K562 (cell line): ENCODE measurements at regions not wholly inside any gene's neighbourhood (a gene's known extent, or its start where the extent isn't known, plus 50 kb on each side); places are given as distances from the start of the nearest gene placed in this dataset.

Experiments used
- ATF1 ChIP-seq, 2 experiments: fragments of 450-650 bp in 1 of 2; IDR thresholded peaks; 2 replicates each; pipeline ENCODE4 v1.6.1; 2016; ENCODE audit warnings: missing compliant biosample characterization in 1 of 2, missing genetic modification characterization in 1 of 2
- ATF4 ChIP-seq: fragments of 450-650 bp; formaldehyde crosslinking; IDR thresholded peaks from 2 replicates; pipeline ENCODE4 v1.4.0; 2022; ENCODE audit warnings: mild to moderate bottlenecking, moderate library complexity
- CBX1 ChIP-seq: sonication (generic); IDR thresholded peaks from 2 replicates; pipeline ENCODE4 v1.6.1; 2016; ENCODE audit warnings: antibody characterized with exemption, low read depth, mild to moderate bottlenecking
- CEBPB ChIP-seq: fragments of 450-650 bp; IDR thresholded peaks from 2 replicates; pipeline ENCODE4 v1.6.1; 2016; ENCODE audit warnings: missing genetic modification characterization, missing compliant biosample characterization
- CEBPG ChIP-seq, 3 experiments: fragments of 200-800 bp in 1 of 3; sonication (Bioruptor generic) in 1 of 3; sonication (generic) in 1 of 3; formaldehyde crosslinking in 1 of 3; IDR thresholded peaks in 2 of 3; conservative IDR thresholded peaks in 1 of 3; 2 replicates each; pipeline versions ENCODE4 v1.6.1 to v1.8.0; 2016 to 2022; ENCODE audit warnings: missing compliant biosample characterization in 2 of 3, missing genetic modification characterization in 2 of 3, mild to moderate bottlenecking in 1 of 3, missing genetic modification reagents in 1 of 3
- CTBP1 ChIP-seq: fragments of 450-650 bp; IDR thresholded peaks from 2 replicates; pipeline ENCODE4 v1.6.1; 2016; ENCODE audit warnings: borderline replicate concordance
- EP300 ChIP-seq: IDR thresholded peaks from 2 replicates; pipeline ENCODE4 v1.6.1; 2012; ENCODE audit warnings: low read length, improper control_type of control experiment
- FOXA3 ChIP-seq, 2 experiments: fragments of 450-650 bp in 1 of 2; sonication (generic) in 1 of 2; formaldehyde crosslinking; IDR thresholded peaks in 1 of 2; conservative IDR thresholded peaks in 1 of 2; 2 replicates each; pipeline versions ENCODE4 v1.4.0 to v1.8.0; 2020 to 2022; ENCODE audit warnings: mild to moderate bottlenecking in 2 of 2, missing genetic modification reagents in 1 of 2
- MBD1 ChIP-seq: fragments of 250-450 bp; sonication (Bioruptor Pico); IDR thresholded peaks from 2 replicates; pipeline ENCODE4 v1.8.0; 2022; ENCODE audit warnings: inconsistent platforms
- MEIS2 ChIP-seq: fragments of 450-650 bp; IDR thresholded peaks from 2 replicates; pipeline ENCODE4 v1.6.1; 2014; ENCODE audit warnings: mild to moderate bottlenecking; ENCODE audit not compliant: partially characterized antibody
- MNT ChIP-seq, 2 experiments: fragments of 450-650 bp; conservative IDR thresholded peaks; 2 replicates each; pipeline ENCODE4 v1.6.1; 2017; ENCODE audit warnings: mild to moderate bottlenecking in 2 of 2, moderate library complexity in 2 of 2
- OTX1 ChIP-seq: fragments of 450-650 bp; formaldehyde crosslinking; IDR thresholded peaks from 2 replicates; pipeline ENCODE4 v1.4.0; 2022; ENCODE audit warnings: mild to moderate bottlenecking
- PHF8 ChIP-seq: fragments of 200-600 bp; sonication (generic); IDR thresholded peaks from 2 replicates; pipeline ENCODE4 v1.6.1; 2012; ENCODE audit warnings: mixed run types, mild to moderate bottlenecking, inconsistent platforms, low read length, moderate library complexity, borderline replicate concordance
- POLR2G ChIP-seq: fragments of 200-400 bp; formaldehyde crosslinking; IDR thresholded peaks from 2 replicates; pipeline ENCODE4 v1.6.1; 2017; ENCODE audit warnings: low read depth, mild to moderate bottlenecking, antibody characterized with exemption, low read length, moderate library complexity
- SRF ChIP-seq, 2 experiments: fragments of 250-450, 450-650 bp in 1 of 2; sonication (Bioruptor Pico) in 1 of 2; sonication (generic) in 1 of 2; formaldehyde crosslinking; IDR thresholded peaks; 2 replicates each; pipeline versions ENCODE4 v1.5.0 to v1.5.1; 2020 to 2022; ENCODE audit warnings: mild to moderate bottlenecking in 1 of 2, missing genetic modification reagents in 1 of 2
- U2AF2 ChIP-seq: fragments of 200-400 bp; formaldehyde crosslinking; optimal IDR thresholded peaks from 2 replicates; pipeline ENCODE3; 2017; ENCODE audit warnings: low read depth, mild to moderate bottlenecking, low read length
- ZBTB17 ChIP-seq: fragments of 450-650 bp; formaldehyde crosslinking; IDR thresholded peaks from 2 replicates; pipeline ENCODE4 v1.4.0; 2020; ENCODE audit warnings: mild to moderate bottlenecking
- ZFP36 ChIP-seq: fragments of 150-350 bp; IDR thresholded peaks from 2 replicates; pipeline ENCODE4 v1.6.1; 2018; ENCODE audit warnings: low read length, low read depth; ENCODE audit not compliant: partially characterized antibody
- ZNF175 ChIP-seq: fragments of 200-800 bp; sonication (Bioruptor generic); IDR thresholded peaks from 2 replicates; pipeline ENCODE4 v1.6.1; 2016; ENCODE audit warnings: low read depth, mild to moderate bottlenecking, missing genetic modification characterization, missing compliant biosample characterization
- ZNF217 ChIP-seq: sonication (generic); formaldehyde crosslinking; IDR thresholded peaks from 2 replicates; pipeline ENCODE4 v1.8.0; 2022; ENCODE audit warnings: mild to moderate bottlenecking, missing genetic modification reagents
- ZNF274 ChIP-seq: IDR thresholded peaks from 2 replicates; pipeline ENCODE4 v1.6.1; 2011; ENCODE audit warnings: low read depth, mild to moderate bottlenecking, low read length, moderate library complexity, borderline replicate concordance
- ZNF282 ChIP-seq: sonication (generic); formaldehyde crosslinking; IDR thresholded peaks from 2 replicates; pipeline ENCODE4 v1.8.1; 2023; ENCODE audit warnings: missing genetic modification reagents
- ZNF699 ChIP-seq: fragments of 250-450 bp; sonication (Bioruptor Pico); IDR thresholded peaks from 2 replicates; pipeline ENCODE4 v1.8.0; 2021; ENCODE audit warnings: mild to moderate bottlenecking, moderate library complexity; ENCODE audit not compliant: insufficient replicate concordance

GRCh38 chr10:109743574-109743973 is 179.7 kb downstream of the XPNPEP1 start (continued):
- TF ChIP-seq CEBPG (CRISPR knock-in tag; IDR thresholded peaks at IDR 0.05): no peak
- peak; percentile 78 to 86 for TF ChIP-seq CEBPG (tag; conservative IDR thresholded peaks at IDR 0.05 in 1 of 2, IDR thresholded peaks at IDR 0.05 in 1 of 2)
- no peak for TF ChIP-seq FOXA3 (CRISPR knock-in tag; conservative IDR thresholded peaks at IDR 0.05 in 1 of 2, IDR thresholded peaks at IDR 0.05 in 1 of 2)
- TF ChIP-seq ATF1 (CRISPR knock-in tag; IDR thresholded peaks at IDR 0.05): no peak
- TF ChIP-seq ATF1 (tag; IDR thresholded peaks at IDR 0.05): no peak
- TF ChIP-seq ATF4 (CRISPR knock-in tag): peak; percentile 84
- no peak for TF ChIP-seq MNT (conservative IDR thresholded peaks at IDR 0.05)
- peak; percentile 47; the same call in 1 of the 2 replicates for TF ChIP-seq CEBPB (tag)
- TF ChIP-seq ZNF274: no peak
- no peak for TF ChIP-seq CTBP1
- TF ChIP-seq ZNF217: no peak
- no peak for TF ChIP-seq CBX1
- no peak for TF ChIP-seq OTX1 (CRISPR knock-in tag)
- TF ChIP-seq EP300: peak; percentile 12; the same call in 1 of the 2 replicates
- TF ChIP-seq MBD1 (CRISPR knock-in tag): no peak
- 0 out of 2 replicates have a peak, but pooled peaks have one; percentile 29 for TF ChIP-seq ZNF175
- no peak for TF ChIP-seq ZNF282 (CRISPR knock-in tag)
- no peak for TF ChIP-seq MEIS2
- no peak for TF ChIP-seq ZBTB17 (CRISPR knock-in tag)
- no peak for TF ChIP-seq U2AF2
- no peak for TF ChIP-seq SRF (CRISPR knock-in tag; IDR thresholded peaks at IDR 0.05)
- no peak for TF ChIP-seq POLR2G
- no peak for TF ChIP-seq PHF8
- no peak for TF ChIP-seq ZFP36
- no peak for TF ChIP-seq ZNF699 (CRISPR knock-in tag)
